H9 (cell line): ENCODE measurements at regions not wholly inside any gene's neighbourhood (a gene's known extent, or its start where the extent isn't known, plus 50 kb on each side); places are given as distances from the start of the nearest gene placed in this dataset.

Experiments used
- DNase-seq: peaks from one replicate; pipeline ENCODE4 v3.0.0-alpha.2; 2017
- H2AFZ ChIP-seq: one replicate; pipeline ENCODE4 v1.6.1; 2013; ENCODE audit warnings: mild to moderate bottlenecking, low read length, control low read depth, moderate library complexity
- H2AK5ac ChIP-seq: 2 replicates; pipeline ENCODE4 v1.6.1; 2013; ENCODE audit warnings: low read length, control low read depth, mixed read lengths; ENCODE audit not compliant: insufficient read length
- H2BK120ac ChIP-seq: one replicate; pipeline ENCODE4 v1.6.1; 2013; ENCODE audit warnings: low read depth, mild to moderate bottlenecking, low read length, control low read depth, inconsistent platforms; ENCODE audit not compliant: poor library complexity, severe bottlenecking
- H2BK12ac ChIP-seq: 2 replicates; pipeline ENCODE4 v1.6.1; 2013; ENCODE audit warnings: low read length, control low read depth, mixed read lengths, low read depth; ENCODE audit not compliant: insufficient read length
- H2BK15ac ChIP-seq: 2 replicates; pipeline ENCODE4 v1.6.1; 2013; ENCODE audit warnings: low read depth, low read length, control low read depth
- H2BK20ac ChIP-seq: one replicate; pipeline ENCODE4 v1.6.1; 2013; ENCODE audit warnings: low read depth, mild to moderate bottlenecking, low read length, control low read depth, inconsistent platforms; ENCODE audit not compliant: poor library complexity, severe bottlenecking
- H2BK5ac ChIP-seq: 2 replicates; pipeline ENCODE4 v1.6.1; 2013; ENCODE audit warnings: low read length, control low read depth, mixed read lengths; ENCODE audit not compliant: insufficient read length
- H3K14ac ChIP-seq: 2 replicates; pipeline ENCODE4 v1.6.1; 2013; ENCODE audit warnings: low read length, control low read depth; ENCODE audit not compliant: insufficient read depth
- H3K18ac ChIP-seq: 2 replicates; pipeline ENCODE4 v1.6.1; 2013; ENCODE audit warnings: low read depth, mild to moderate bottlenecking, mixed read lengths, low read length, control low read depth; ENCODE audit not compliant: insufficient read length
- H3K23ac ChIP-seq: 2 replicates; pipeline ENCODE4 v1.6.1; 2013; ENCODE audit warnings: low read length, control low read depth, mixed read lengths, low read depth; ENCODE audit not compliant: insufficient read length
- H3K23me2 ChIP-seq: 2 replicates; pipeline ENCODE4 v1.6.1; 2013; ENCODE audit warnings: low read depth, mild to moderate bottlenecking, mixed read lengths, low read length, control low read depth; ENCODE audit not compliant: insufficient read length, poor library complexity, severe bottlenecking
- H3K27ac ChIP-seq: 2 replicates; pipeline ENCODE4 v1.5.1; 2013; ENCODE audit warnings: low read length, control low read depth, mixed read lengths, low read depth; ENCODE audit not compliant: insufficient read length
- H3K27me3 ChIP-seq: 2 replicates; pipeline ENCODE4 v1.6.1; 2013; ENCODE audit warnings: low read length, control low read depth, inconsistent platforms; ENCODE audit not compliant: insufficient read depth
- H3K4ac ChIP-seq: 2 replicates; pipeline ENCODE4 v1.6.1; 2013; ENCODE audit warnings: low read depth, mild to moderate bottlenecking, control low read depth, inconsistent platforms, low read length, moderate library complexity
- H3K4me1 ChIP-seq: 2 replicates; pipeline ENCODE4 v1.6.1; 2013; ENCODE audit warnings: low read length, control low read depth, inconsistent platforms; ENCODE audit not compliant: insufficient read depth
- H3K4me2 ChIP-seq: 2 replicates; pipeline ENCODE4 v1.6.1; 2013; ENCODE audit warnings: low read length, control low read depth, mixed read lengths; ENCODE audit not compliant: insufficient read length, insufficient read depth
- H3K56ac ChIP-seq: 2 replicates; pipeline ENCODE4 v1.6.1; 2013; ENCODE audit warnings: low read depth, mild to moderate bottlenecking, mixed read lengths, low read length, control low read depth; ENCODE audit not compliant: insufficient read length
- H3K79me1 ChIP-seq: 2 replicates; pipeline ENCODE4 v1.6.1; 2013; ENCODE audit warnings: low read depth, mild to moderate bottlenecking, moderate library complexity, low read length, control low read depth, inconsistent platforms; ENCODE audit not compliant: insufficient read depth, poor library complexity, severe bottlenecking
- H3K79me2 ChIP-seq: 2 replicates; pipeline ENCODE4 v1.6.1; 2013; ENCODE audit warnings: low read length, control low read depth, inconsistent platforms; ENCODE audit not compliant: insufficient read depth
- H3K9ac ChIP-seq: 2 replicates; pipeline ENCODE4 v1.6.1; 2013; ENCODE audit warnings: low read length, control low read depth, mixed read lengths; ENCODE audit not compliant: insufficient read length; ENCODE audit errors: extremely low read depth
- H3K9me3 ChIP-seq: one replicate; pipeline ENCODE4 v1.6.1; 2013; ENCODE audit warnings: low read depth, low read length, inconsistent platforms; ENCODE audit not compliant: control insufficient read depth
- H3T11ph ChIP-seq: one replicate; pipeline ENCODE4 v1.6.1; 2013; ENCODE audit warnings: mild to moderate bottlenecking, low read length, control low read depth, inconsistent platforms
- H4K20me1 ChIP-seq: one replicate; pipeline ENCODE4 v1.6.1; 2013; ENCODE audit not compliant: control insufficient read depth, insufficient read length, insufficient read depth
- H4K5ac ChIP-seq: 2 replicates; pipeline ENCODE4 v1.6.1; 2013; ENCODE audit warnings: low read depth, mild to moderate bottlenecking, mixed read lengths, low read length, control low read depth; ENCODE audit not compliant: insufficient read length
- H4K8ac ChIP-seq: replicated peaks from 2 replicates; pipeline ENCODE4 v1.6.1; 2013; ENCODE audit warnings: low read length, control low read depth, mixed read lengths, low read depth; ENCODE audit not compliant: insufficient read length
- H4K91ac ChIP-seq: 2 replicates; pipeline ENCODE4 v1.6.1; 2013; ENCODE audit warnings: low read depth, mild to moderate bottlenecking, moderate library complexity, mixed read lengths, low read length, control low read depth; ENCODE audit not compliant: insufficient read length
- H3K27ac Mint-ChIP-seq, 3 experiments: 2 replicates in 2 of 3; 3 replicates in 1 of 3; pipeline ENCODE4 v1.8.0; 2020 to 2021; ENCODE audit warnings: mixed read lengths in 3 of 3, mild to moderate bottlenecking in 1 of 3, moderate library complexity in 1 of 3
- H3K27me3 Mint-ChIP-seq: 2 replicates; pipeline ENCODE4 v1.8.0; 2021; ENCODE audit warnings: low read depth, mild to moderate bottlenecking, moderate library complexity, mixed read lengths
- H3K36me3 Mint-ChIP-seq, 3 experiments: 2 replicates in 2 of 3; 3 replicates in 1 of 3; pipeline ENCODE4 v1.8.0; 2020 to 2021; ENCODE audit warnings: low read depth in 3 of 3, mixed read lengths in 3 of 3; ENCODE audit not compliant: insufficient read depth in 1 of 3
- H3K4me1 Mint-ChIP-seq, 2 experiments: 2 replicates each; pipeline ENCODE4 v1.8.0; 2020; ENCODE audit warnings: mixed read lengths in 2 of 2
- H3K4me3 Mint-ChIP-seq, 2 experiments: 2 replicates in 1 of 2; 3 replicates in 1 of 2; pipeline ENCODE4 v1.8.0; 2020 to 2021; ENCODE audit warnings: mild to moderate bottlenecking in 2 of 2, mixed read lengths in 2 of 2, moderate library complexity in 1 of 2
- H3K9me3 Mint-ChIP-seq, 2 experiments: 2 replicates in 1 of 2; 3 replicates in 1 of 2; pipeline ENCODE4 v1.8.0; 2020; ENCODE audit warnings: mild to moderate bottlenecking in 2 of 2, mixed read lengths in 2 of 2, moderate library complexity in 1 of 2
- WGBS: extraction: QIAGEN DNeasy Blood & Tissue Kit; methylation state at CpG from one replicate; pipeline ENCODE4 v1.1.7; 2013; ENCODE audit warnings: missing lambda C conversion rate, low lambda C conversion rate, mixed read lengths; ENCODE audit not compliant: insufficient read length; ENCODE audit errors: extremely low coverage; 5-methylcytosine and 5-hydroxymethylcytosine counted together
- TF ChIP-seq, protein P1 (sequence below): fragments of 200-600 bp; sonication (generic); conservative IDR thresholded peaks from 3 replicates; pipeline ENCODE4 v1.8.0; 2021; ENCODE audit warnings: antibody characterized with exemption, mild to moderate bottlenecking

GRCh38 chr10:20369863-20370736 is 527.0 kb downstream of the NEBL start:
- Histone ChIP-seq H3K14ac (peak overlapping the region; percentile 13; the same call in 1 of the 2 replicates), H3K27ac (peak overlapping the region; percentile 95), H2BK5ac (peak overlapping the region; percentile 23), H3K79me1 (no peaks in the 10 kb centered on the region), H4K20me1 (no peaks in the 10 kb centered on the region), H3K18ac (peak overlapping the region; percentile 82), H4K8ac (no peak overlapping the region), H3K9me3 (peaks cover 5% of the 10 kb centered on the region), H4K91ac (peak overlapping the region; percentile 1), H3K4ac (no peak overlapping the region; the same call in 1 of the 2 replicates), H3K9ac (peak overlapping the region; percentile 79), H3K56ac (peak overlapping the region; percentile 82), H2BK20ac (no peak overlapping the region), H2BK120ac (no peak overlapping the region), H3K23me2 (no peaks in the 10 kb centered on the region), H4K5ac (peak overlapping the region; percentile 85), H2BK12ac (no peak overlapping the region), H2BK15ac (no peak overlapping the region), H3K4me2 (peak overlapping the region; percentile 23), H3K79me2 (no peaks in the 10 kb centered on the region), H3K4me1 (no peaks in the 10 kb centered on the region; the same call in 1 of the 2 replicates), H3K23ac (no peak overlapping the region), H3K27me3 (no peaks in the 10 kb centered on the region), H3T11ph (no peak overlapping the region), H2AFZ (no peak overlapping the region), H2AK5ac (no peak overlapping the region)
- H3K36me3 Mint-ChIP-seq: peaks cover 35 to 43% (median 38%) of the 10 kb centered on the region in 3 experiments
- H3K4me3 Mint-ChIP-seq: peak overlapping the region; percentile 47 to 66; a peak in 4 of 5 replicates
- WGBS: no CpG with 5 or more reads among the region's 9 CpGs
- H3K27me3 Mint-ChIP-seq: no peaks in the 10 kb centered on the region
- H3K27ac Mint-ChIP-seq: peak overlapping the region; percentile 86 to 99 (median 97)
- H3K4me1 Mint-ChIP-seq: peaks cover 32 to 40% of the 10 kb centered on the region in 2 experiments
- TF ChIP-seq, protein P1, sequence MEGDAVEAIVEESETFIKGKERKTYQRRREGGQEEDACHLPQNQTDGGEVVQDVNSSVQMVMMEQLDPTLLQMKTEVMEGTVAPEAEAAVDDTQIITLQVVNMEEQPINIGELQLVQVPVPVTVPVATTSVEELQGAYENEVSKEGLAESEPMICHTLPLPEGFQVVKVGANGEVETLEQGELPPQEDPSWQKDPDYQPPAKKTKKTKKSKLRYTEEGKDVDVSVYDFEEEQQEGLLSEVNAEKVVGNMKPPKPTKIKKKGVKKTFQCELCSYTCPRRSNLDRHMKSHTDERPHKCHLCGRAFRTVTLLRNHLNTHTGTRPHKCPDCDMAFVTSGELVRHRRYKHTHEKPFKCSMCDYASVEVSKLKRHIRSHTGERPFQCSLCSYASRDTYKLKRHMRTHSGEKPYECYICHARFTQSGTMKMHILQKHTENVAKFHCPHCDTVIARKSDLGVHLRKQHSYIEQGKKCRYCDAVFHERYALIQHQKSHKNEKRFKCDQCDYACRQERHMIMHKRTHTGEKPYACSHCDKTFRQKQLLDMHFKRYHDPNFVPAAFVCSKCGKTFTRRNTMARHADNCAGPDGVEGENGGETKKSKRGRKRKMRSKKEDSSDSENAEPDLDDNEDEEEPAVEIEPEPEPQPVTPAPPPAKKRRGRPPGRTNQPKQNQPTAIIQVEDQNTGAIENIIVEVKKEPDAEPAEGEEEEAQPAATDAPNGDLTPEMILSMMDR: peak; percentile 24; the same call in 1 of the 3 replicates
- H3K9me3 Mint-ChIP-seq: peaks cover 34 to 44% of the 10 kb centered on the region in 2 experiments; a peak in 4 of 5 replicates
- peak; percentile 84 for DNase-seq
